GM10266 (cell line): ENCODE measurements at regions not wholly inside any gene's neighbourhood (a gene's known extent, or its start where the extent isn't known, plus 50 kb on each side); places are given as distances from the start of the nearest gene placed in this dataset.

Source experiments
- DNase-seq: peaks from one replicate; pipeline ENCODE4 v3.0.0; 2012; ENCODE audit errors: extremely low spot score
- CTCF ChIP-seq: IDR thresholded peaks from 2 replicates; pipeline ENCODE4 v1.5.1; 2012; ENCODE audit warnings: mild to moderate bottlenecking, low read depth; ENCODE audit not compliant: control insufficient read depth, insufficient read depth; ENCODE audit errors: missing control alignments

GRCh38 chr2:236787885-236788284, 218.3 kb downstream of the ACKR3 start:
- no peak for TF ChIP-seq CTCF
- no peak for DNase-seq

GRCh38 chr2:236790963-236791362, 221.3 kb downstream of the ACKR3 start:
- TF ChIP-seq CTCF: no peak
- DNase-seq: no peak

GRCh38 chr2:236793023-236794011, 223.7 kb downstream of the ACKR3 start:
- DNase-seq: no peak
- TF ChIP-seq CTCF: no peak

GRCh38 chr2:236794176-236794957, 224.7 kb downstream of the ACKR3 start:
- DNase-seq: no peak
- TF ChIP-seq CTCF: no peak

- no peak for DNase-seq
- no peak for TF ChIP-seq CTCF
These were observed 225.7 kb downstream of the ACKR3 start for GRCh38 chr2:236795169-236795860.

- DNase-seq: no peak
- TF ChIP-seq CTCF: no peak
These were observed 226.2 kb downstream of the ACKR3 start for GRCh38 chr2:236795861-236796219.
